Stimulated activated CD8-positive, alpha-beta memory T cell treated with anti-CD3 and anti-CD28 coated beads, Interleukin-7, amount 100 ng/mL, for 48 hours (primary cell): ENCODE measurements at regions not wholly inside any gene's neighbourhood (a gene's known extent, or its start where the extent isn't known, plus 50 kb on each side); places are given as distances from the start of the nearest gene placed in this dataset.
A peak's percentile ranks its signal among the peaks of the same experiment; 100 is the strongest.

Experiments
- DNase-seq, 2 donors: peaks; one replicate each; pipeline ENCODE4 v3.0.0-alpha.2; 2020; ENCODE audit warnings: low read depth in 1 of 2; ENCODE audit errors: extremely low read depth in 1 of 2

- no peak for DNase-seq
These were observed 179.0 kb upstream of the PLPP4 start for GRCh38 chr10:120278069-120278468.

GRCh38 chr10:120279196-120279595, 177.8 kb upstream of the PLPP4 start:
- no peak for DNase-seq

- DNase-seq = no peak
These were observed 174.6 kb upstream of the PLPP4 start for GRCh38 chr10:120282421-120282820.

- DNase-seq = no peak
These were observed 174.1 kb upstream of the PLPP4 start for GRCh38 chr10:120282846-120283492.

- no peak for DNase-seq
These were observed 171.6 kb upstream of the PLPP4 start for GRCh38 chr10:120285408-120285807.

GRCh38 chr10:120286280-120286679, 170.7 kb upstream of the PLPP4 start:
- DNase-seq = no peak

- DNase-seq = no peak
These were observed 156.5 kb upstream of the PLPP4 start for GRCh38 chr10:120300513-120300912.

- no peak for DNase-seq
These were observed 148.4 kb upstream of the PLPP4 start for GRCh38 chr10:120308589-120308988.

- no peak for DNase-seq
These were observed 143.3 kb upstream of the PLPP4 start for GRCh38 chr10:120313715-120314114.

- no peak for DNase-seq
These were observed 142.6 kb upstream of the PLPP4 start for GRCh38 chr10:120314442-120314841.

- no peak for DNase-seq
These were observed 138.2 kb upstream of the PLPP4 start for GRCh38 chr10:120318862-120319261.

GRCh38 chr10:120327675-120328074, 129.4 kb upstream of the PLPP4 start:
- no peak for DNase-seq

GRCh38 chr10:120328647-120329046, 128.4 kb upstream of the PLPP4 start:
- DNase-seq = no peak

- DNase-seq = no peak
These were observed 121.5 kb upstream of the PLPP4 start for GRCh38 chr10:120335553-120335952.

GRCh38 chr10:120336306-120336910, 120.6 kb upstream of the PLPP4 start:
- DNase-seq = no peak

- peak in 1 of 2 donors; percentile 17 for DNase-seq
These were observed 120.0 kb upstream of the PLPP4 start for GRCh38 chr10:120336911-120337540.

- DNase-seq = no peak
These were observed 114.8 kb upstream of the PLPP4 start for GRCh38 chr10:120342115-120342714.

GRCh38 chr10:120345186-120345585, 111.8 kb upstream of the PLPP4 start:
- DNase-seq = no peak

- DNase-seq = no peak
These were observed 109.4 kb upstream of the PLPP4 start for GRCh38 chr10:120347644-120348043.

- no peak for DNase-seq
These were observed 108.0 kb upstream of the PLPP4 start for GRCh38 chr10:120349069-120349468.

- no peak for DNase-seq
These were observed 101.6 kb upstream of the PLPP4 start for GRCh38 chr10:120355425-120355824.

- DNase-seq = no peak
These were observed 96.5 kb upstream of the PLPP4 start for GRCh38 chr10:120360571-120360970.
